ENCODE measurements at regions not wholly inside any gene's neighbourhood (a gene's known extent, or its start where the extent isn't known, plus 50 kb on each side); places are given as distances from the start of the nearest gene placed in this dataset.

GRCh38 chr7:26071622-26072456 is 80.2 kb upstream of the NFE2L3 start:
- no peaks in the 10 kb centered on the region for H3K27me3 Mint-ChIP-seq
- peaks cover 12% of the 10 kb centered on the region for H3K4me1 Mint-ChIP-seq (ENCODE audit: low read depth)
- no peak overlapping the region for H3K27ac Mint-ChIP-seq
- no peak for DNase-seq (ENCODE audit: low spot score, unreplicated experiment)
- H3K9me3 Mint-ChIP-seq (ENCODE audit: low read depth): no peaks in the 10 kb centered on the region
- no peaks in the 10 kb centered on the region for H3K36me3 Mint-ChIP-seq (ENCODE audit: insufficient read depth)
- TF ChIP-seq CTCF (IDR thresholded peaks at IDR 0.05; ENCODE audit: unreplicated experiment): no peak
- no peak overlapping the region for H3K4me3 Mint-ChIP-seq (ENCODE audit: low read depth)

DNA sequence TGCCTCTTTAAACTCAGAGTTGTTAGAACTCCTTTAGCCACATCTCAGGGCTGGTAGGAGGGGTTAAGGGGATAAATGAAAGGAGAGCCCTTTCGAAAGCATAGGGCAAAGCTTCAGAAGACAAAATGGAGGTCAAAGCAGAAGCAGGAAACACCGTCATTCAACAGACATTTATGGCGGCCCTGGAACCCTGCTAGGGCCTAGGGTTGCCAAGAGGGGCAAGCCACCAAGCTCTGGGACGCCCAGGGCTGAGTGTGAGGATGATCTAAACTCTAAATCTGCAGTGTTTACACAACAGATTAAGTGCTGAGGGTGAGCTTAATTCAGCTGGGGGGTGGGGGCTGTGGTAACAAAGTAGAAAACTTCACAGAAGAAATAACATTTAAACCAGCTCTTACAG is 79.0 kb upstream of the NFE2L3 start:
- DNase-seq (ENCODE audit: low spot score, unreplicated experiment): no peak
- no peaks in the 10 kb centered on the region for H3K36me3 Mint-ChIP-seq (ENCODE audit: insufficient read depth)
- no peak for TF ChIP-seq CTCF (IDR thresholded peaks at IDR 0.05; ENCODE audit: unreplicated experiment)
- H3K4me1 Mint-ChIP-seq (ENCODE audit: low read depth): peaks cover 12% of the 10 kb centered on the region
- no peaks in the 10 kb centered on the region for H3K9me3 Mint-ChIP-seq (ENCODE audit: low read depth)
- H3K27ac Mint-ChIP-seq: peak overlapping the region; percentile 82
- no peaks in the 10 kb centered on the region for H3K27me3 Mint-ChIP-seq
- H3K4me3 Mint-ChIP-seq (ENCODE audit: low read depth): no peak overlapping the region

GRCh38 chr7:26074919-26075318 is 77.1 kb upstream of the NFE2L3 start:
- Mint-ChIP-seq H3K36me3 (ENCODE audit: insufficient read depth) (no peaks in the 10 kb centered on the region), H3K4me1 (ENCODE audit: low read depth) (peaks cover 16% of the 10 kb centered on the region), H3K9me3 (ENCODE audit: low read depth) (no peaks in the 10 kb centered on the region), H3K27me3 (no peaks in the 10 kb centered on the region), H3K27ac (no peak overlapping the region), H3K4me3 (ENCODE audit: low read depth) (no peak overlapping the region)
- no peak for TF ChIP-seq CTCF (IDR thresholded peaks at IDR 0.05; ENCODE audit: unreplicated experiment)
- DNase-seq (ENCODE audit: low spot score, unreplicated experiment): no peak

GRCh38 chr7:26076691-26077090 is 75.3 kb upstream of the NFE2L3 start:
- no peaks in the 10 kb centered on the region for H3K9me3 Mint-ChIP-seq (ENCODE audit: low read depth)
- no peak overlapping the region for H3K27ac Mint-ChIP-seq
- H3K4me1 Mint-ChIP-seq (ENCODE audit: low read depth): peaks cover 20% of the 10 kb centered on the region
- no peak for TF ChIP-seq CTCF (IDR thresholded peaks at IDR 0.05; ENCODE audit: unreplicated experiment)
- no peaks in the 10 kb centered on the region for H3K27me3 Mint-ChIP-seq
- no peak for DNase-seq (ENCODE audit: low spot score, unreplicated experiment)
- H3K4me3 Mint-ChIP-seq (ENCODE audit: low read depth): no peak overlapping the region
- no peaks in the 10 kb centered on the region for H3K36me3 Mint-ChIP-seq (ENCODE audit: insufficient read depth)

DNA sequence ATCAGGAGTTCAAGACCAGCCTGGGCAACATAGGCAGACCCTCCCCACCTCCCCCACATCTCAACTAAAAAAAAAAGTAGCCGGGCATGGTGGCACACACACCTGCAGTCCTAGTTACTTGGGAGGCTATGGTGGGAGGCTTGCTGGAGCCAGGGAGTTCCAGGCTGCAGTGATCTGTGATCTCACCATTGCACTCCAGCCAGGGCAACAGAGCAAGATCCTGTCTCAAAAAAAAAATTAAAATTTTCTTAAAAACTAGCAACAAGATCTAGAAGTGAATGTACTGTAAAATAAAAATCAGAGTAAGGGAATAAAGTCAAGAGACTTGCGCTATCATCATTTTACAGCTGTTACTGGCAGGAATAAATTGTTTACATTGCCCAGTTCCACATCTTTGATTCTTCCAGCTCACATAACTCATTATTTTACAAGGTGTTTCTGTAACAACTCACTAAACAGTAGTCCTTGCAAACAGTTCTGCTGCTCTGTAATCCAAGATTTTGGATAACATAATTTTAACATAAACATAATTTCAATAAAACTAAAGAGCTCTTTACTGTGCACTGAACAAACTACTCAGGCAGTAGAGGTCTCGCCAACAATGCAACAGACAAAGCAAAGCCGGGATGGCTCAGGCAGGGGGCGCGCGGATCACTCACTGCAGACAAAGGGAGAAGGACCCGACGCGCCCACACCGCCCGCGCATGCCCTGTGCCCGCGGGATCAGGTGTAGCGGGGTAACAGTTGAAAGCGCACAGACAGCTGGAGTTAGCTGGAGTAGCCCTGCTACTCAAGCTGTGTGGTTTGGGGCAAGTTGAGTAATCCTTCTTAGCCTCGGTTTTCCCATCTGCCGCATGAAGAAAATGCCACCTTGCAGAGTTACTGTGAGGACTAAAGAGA is 73.3 kb upstream of the NFE2L3 start:
- DNase-seq (ENCODE audit: low spot score, unreplicated experiment): peak; percentile 54
- TF ChIP-seq CTCF (IDR thresholded peaks at IDR 0.05; ENCODE audit: unreplicated experiment): peak; percentile 55
- no peak overlapping the region for H3K27ac Mint-ChIP-seq
- H3K4me3 Mint-ChIP-seq (ENCODE audit: low read depth): peak overlapping the region; percentile 53
- H3K4me1 Mint-ChIP-seq (ENCODE audit: low read depth): peaks cover 23% of the 10 kb centered on the region
- no peaks in the 10 kb centered on the region for H3K36me3 Mint-ChIP-seq (ENCODE audit: insufficient read depth)
- no peaks in the 10 kb centered on the region for H3K9me3 Mint-ChIP-seq (ENCODE audit: low read depth)
- H3K27me3 Mint-ChIP-seq: no peaks in the 10 kb centered on the region

Data from progenitor cell of endocrine pancreas (in vitro differentiated cells).